Adipocyte (in vitro differentiated cells): ENCODE measurements at regions not wholly inside any gene's neighbourhood (a gene's known extent, or its start where the extent isn't known, plus 50 kb on each side); places are given as distances from the start of the nearest gene placed in this dataset.

Experiments used
- DNase-seq: peaks from one replicate; pipeline ENCODE4 v3.0.0-alpha.2; 2015; ENCODE audit warnings: low read depth
- H3K27me3 ChIP-seq: replicated peaks from 2 replicates; pipeline ENCODE4 v1.7.0; 2013; ENCODE audit warnings: mild to moderate bottlenecking, low read length, moderate library complexity; ENCODE audit not compliant: control insufficient read depth, insufficient read depth
- H3K36me3 ChIP-seq: 2 replicates; pipeline ENCODE4 v1.7.0; 2013; ENCODE audit warnings: low read length, mild to moderate bottlenecking, moderate library complexity; ENCODE audit not compliant: control insufficient read depth, insufficient read depth, severe bottlenecking
- H3K4me1 ChIP-seq: 2 replicates; pipeline ENCODE4 v1.7.0; 2013; ENCODE audit warnings: mild to moderate bottlenecking, low read length, moderate library complexity; ENCODE audit not compliant: control insufficient read depth, insufficient read depth
- H3K4me3 ChIP-seq: 2 replicates; pipeline ENCODE4 v1.7.0; 2013; ENCODE audit warnings: mild to moderate bottlenecking, low read length, moderate library complexity
- H3K9ac ChIP-seq: 2 replicates; pipeline ENCODE4 v1.7.0; 2013; ENCODE audit warnings: mild to moderate bottlenecking, low read length, moderate library complexity
- H3K9me3 ChIP-seq: 2 replicates; pipeline ENCODE4 v1.7.0; 2013; ENCODE audit warnings: mild to moderate bottlenecking, low read length, moderate library complexity; ENCODE audit not compliant: control insufficient read depth

DNA sequence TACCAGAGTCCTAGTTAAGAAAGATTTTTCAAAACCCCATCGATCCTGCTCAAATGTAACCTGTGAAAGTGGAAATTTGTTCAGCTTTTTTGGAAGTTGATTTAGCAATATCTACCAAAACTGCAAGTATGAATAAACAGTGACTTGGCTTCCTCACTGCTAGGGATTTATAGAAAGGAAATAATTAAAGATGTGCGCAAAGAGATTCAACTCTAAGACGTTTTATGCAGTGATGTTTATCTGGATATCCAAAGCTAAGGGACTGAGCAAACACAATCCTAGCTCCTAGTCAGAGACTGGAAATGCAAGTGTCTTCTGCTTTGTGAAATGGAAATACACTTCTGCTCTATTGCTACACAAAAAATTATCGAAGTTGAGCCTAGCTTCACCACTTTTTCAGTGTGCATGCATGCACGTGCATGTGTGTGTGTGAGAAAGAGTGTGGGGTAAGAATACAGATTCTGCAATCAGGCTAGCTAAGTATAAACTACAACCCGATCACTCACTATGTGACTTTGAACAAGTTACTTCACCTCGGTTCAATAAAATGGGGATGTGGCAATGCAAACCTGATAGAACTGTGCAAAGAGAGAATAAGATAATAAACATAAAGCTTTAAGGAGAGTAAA lies 52.1 kb upstream of the FOXF1 start:
- H3K4me3 ChIP-seq, result peak overlapping the region; percentile 6
- H3K4me1 ChIP-seq, result peaks cover 17% of the 10 kb centered on the region
- H3K27me3 ChIP-seq, result peaks cover 4% of the 10 kb centered on the region
- H3K9me3 ChIP-seq, result peaks cover 12% of the 10 kb centered on the region
- no peaks in the 10 kb centered on the region for H3K36me3 ChIP-seq
- H3K9ac ChIP-seq, result no peak overlapping the region
- DNase-seq, result peak; percentile 42

DNA sequence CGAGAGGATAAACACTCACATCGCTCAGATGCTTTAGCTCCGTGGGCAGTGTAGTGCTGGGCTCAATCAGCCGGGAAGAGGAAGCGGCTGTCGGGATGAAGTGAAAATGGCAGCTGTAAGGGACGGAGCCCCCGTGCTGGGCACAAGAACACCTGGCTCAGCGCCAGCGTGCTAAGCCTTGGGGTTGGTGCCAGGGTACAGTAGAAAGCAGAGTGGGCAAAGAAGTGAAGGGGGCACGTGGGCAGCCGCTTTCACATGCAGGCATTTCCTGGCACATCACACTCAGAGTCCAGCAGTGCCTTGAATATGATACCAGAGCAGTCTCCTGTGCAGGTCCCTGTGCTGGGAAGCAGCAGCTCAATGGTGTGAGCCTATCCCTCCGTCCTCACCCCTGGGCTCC lies 51.1 kb upstream of the FOXF1 start:
- H3K36me3 ChIP-seq, result no peaks in the 10 kb centered on the region
- H3K9ac ChIP-seq, result no peak overlapping the region
- H3K9me3 ChIP-seq, result peaks cover 7% of the 10 kb centered on the region
- peaks cover 17% of the 10 kb centered on the region for H3K4me1 ChIP-seq
- DNase-seq, result no peak
- H3K27me3 ChIP-seq, result peaks cover 4% of the 10 kb centered on the region
- no peak overlapping the region for H3K4me3 ChIP-seq
